CD4-positive, alpha-beta T cell treated with Interleukin-21 for 1 hour (primary cell): ENCODE measurements at regions not wholly inside any gene's neighbourhood (a gene's known extent, or its start where the extent isn't known, plus 50 kb on each side); places are given as distances from the start of the nearest gene placed in this dataset.

Experiments used
- DNase-seq: peaks from one replicate; pipeline ENCODE4 v3.0.0-alpha.2; 2020

DNA sequence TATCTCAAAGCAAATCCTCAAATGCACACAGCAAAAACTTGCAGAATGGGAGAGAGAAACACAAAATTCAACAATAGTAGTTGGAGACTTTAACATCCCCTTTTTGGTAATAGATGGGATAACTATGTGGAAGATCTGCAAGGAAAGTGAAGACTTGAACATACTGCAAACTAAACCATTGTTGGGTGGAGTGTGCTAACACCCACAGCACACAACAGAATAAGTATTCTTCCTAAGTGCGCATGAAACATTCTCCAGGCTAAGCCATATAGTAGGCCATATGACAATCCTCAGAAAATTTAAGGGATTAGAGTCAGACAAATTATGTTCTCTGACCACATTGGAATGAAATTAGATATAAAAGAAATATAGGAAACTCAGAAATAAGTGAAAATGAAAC lies 230.6 kb downstream of the FBXO15 start:
- no peak for DNase-seq

DNA sequence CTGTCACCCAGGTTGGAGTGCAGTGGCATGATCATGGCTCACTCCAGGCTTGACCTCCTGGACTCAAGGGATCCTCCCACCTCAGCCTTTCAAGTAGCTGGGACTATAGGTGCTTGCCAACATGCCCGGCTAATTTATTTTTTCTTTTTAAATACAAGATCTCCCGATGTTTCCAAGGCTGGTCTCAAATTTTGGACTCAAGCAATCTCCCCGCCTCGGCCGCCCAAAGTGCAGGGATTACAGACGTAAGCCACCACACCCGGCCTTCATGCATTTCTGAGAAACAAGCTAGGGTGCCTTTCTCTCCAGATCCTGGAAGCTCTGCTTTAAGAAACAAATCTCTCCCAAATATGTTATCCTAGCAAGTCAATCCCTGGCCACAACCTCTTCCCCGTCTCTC lies 234.1 kb downstream of the FBXO15 start:
- DNase-seq = no peak

- no peak for DNase-seq
These were observed 239.3 kb downstream of the FBXO15 start for GRCh38 chr18:73908323-73908722.

- DNase-seq = no peak
These were observed 246.1 kb downstream of the FBXO15 start for GRCh38 chr18:73901566-73901965.

GRCh38 chr18:73901151-73901550 lies 246.5 kb downstream of the FBXO15 start:
- DNase-seq = no peak

DNA sequence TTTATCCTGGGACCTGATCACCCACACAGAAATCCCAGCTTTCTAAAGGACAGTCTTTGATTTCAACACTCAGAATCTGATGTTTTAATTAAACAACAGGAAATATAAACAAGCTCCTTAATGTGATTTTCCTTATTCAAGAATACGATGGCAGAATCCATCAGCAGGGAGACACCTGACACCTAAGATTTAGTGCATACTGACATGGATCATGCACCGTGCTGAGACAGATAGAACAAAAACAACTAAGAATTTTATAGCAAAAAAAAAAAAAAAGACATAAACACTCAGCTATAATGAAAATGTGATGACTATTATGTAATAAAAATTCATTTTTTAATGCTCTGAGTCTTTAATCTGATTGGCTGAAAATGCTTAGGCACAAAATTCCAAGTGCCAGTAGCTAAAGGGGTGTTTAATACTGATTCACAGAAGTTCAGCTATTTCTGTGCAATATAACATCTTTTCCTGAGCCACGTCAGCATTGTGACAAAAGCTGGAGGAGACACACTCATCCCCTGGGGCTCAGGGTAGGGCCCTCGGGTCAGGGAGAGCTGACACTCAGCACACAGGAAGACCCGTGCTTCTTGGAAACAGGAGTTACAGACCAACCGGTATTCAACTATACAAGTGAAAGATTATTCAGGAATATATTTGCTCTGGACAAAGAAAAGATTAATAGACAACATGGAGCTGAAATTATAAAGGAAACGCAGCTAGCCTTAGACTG lies 247.4 kb downstream of the FBXO15 start:
- DNase-seq = no peak

DNA sequence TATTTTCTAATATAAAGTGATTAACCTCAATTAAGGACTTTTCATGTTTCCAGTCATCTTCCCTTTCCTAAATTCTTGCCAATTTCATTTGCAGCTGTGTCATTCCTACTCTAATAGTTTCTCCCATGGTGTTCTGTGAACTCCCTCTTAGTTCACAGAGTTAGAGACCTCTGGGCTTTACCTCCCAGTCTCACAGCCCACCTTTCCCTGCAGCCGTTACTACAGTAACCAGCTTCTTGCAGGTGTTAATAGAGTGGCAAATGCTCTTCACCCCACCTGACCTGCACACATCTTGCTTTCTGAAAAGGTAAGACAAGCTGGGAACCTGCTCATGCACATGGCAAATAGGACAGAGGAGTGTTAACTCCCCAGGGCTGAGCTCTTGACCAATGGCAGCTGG lies 250.1 kb downstream of the FBXO15 start:
- no peak for DNase-seq

GRCh38 chr18:73896685-73897084 lies 250.9 kb downstream of the FBXO15 start:
- DNase-seq = no peak

GRCh38 chr18:73895701-73896100 lies 251.9 kb downstream of the FBXO15 start:
- no peak for DNase-seq

- no peak for DNase-seq
These were observed 253.8 kb downstream of the FBXO15 start for GRCh38 chr18:73893880-73894279.

DNA sequence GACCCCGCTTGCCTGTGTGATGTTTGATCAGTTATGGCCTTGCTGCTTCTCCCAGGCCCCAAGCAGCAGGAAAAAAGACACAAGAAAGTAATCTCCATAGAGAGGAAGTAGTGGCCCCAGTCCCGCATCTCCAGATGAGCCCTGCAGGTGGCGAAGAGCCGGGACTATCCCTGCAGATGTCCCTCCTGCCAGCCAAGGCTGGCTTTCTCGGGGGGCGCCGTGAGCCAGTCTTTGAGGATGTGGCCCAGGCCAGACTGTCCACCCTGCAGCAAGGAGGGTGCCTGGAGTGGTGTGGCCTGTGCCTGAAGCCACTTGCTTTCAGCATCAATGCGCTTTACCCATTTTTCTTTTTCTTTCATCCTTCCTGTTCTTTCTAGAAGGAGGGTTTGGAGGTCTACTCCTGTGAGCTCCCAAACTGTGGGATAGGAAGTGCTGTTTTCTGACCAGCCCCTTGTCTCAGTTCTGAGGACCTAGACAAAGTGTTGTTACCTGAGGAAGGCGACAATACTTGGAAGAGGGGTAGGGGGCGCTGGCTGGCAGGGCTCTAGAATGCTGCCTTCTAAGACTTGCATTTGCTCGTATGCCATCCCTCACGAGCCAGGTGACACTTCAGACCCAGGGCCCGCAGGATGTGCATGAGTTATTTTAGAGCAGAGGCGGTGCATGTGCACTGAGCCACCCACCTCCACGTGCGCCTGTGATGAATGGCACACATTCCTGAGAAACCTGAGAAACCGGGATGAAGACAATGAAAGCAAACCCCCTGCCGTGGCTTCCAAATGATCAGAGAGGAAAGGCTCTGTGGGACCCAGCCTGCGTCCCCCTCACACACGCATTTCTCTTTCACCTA lies 255.8 kb downstream of the FBXO15 start:
- DNase-seq = no peak

DNA sequence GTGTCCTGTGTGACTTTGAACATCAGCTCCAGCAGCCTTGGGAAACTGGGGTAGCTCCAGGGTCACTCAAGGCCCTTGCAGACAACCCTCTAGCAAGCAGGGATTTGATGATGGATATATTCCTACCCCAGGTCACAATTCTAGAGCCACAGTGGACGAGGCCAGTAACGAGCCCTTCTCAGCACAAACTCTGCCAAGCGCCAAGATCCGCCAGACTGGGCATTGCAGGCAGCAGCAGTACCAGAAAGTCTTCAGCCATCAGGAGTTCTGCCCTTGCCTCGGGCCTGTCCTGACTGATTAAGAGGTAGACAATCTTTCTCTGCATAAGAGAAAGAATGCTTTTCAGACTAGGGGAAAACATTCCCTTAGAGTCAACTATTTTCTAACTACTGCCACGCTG lies 259.1 kb downstream of the FBXO15 start:
- DNase-seq = no peak

- DNase-seq = no peak
These were observed 259.8 kb downstream of the FBXO15 start for GRCh38 chr18:73887801-73888200.

GRCh38 chr18:73884868-73885267 lies 262.8 kb downstream of the FBXO15 start:
- DNase-seq = no peak

DNA sequence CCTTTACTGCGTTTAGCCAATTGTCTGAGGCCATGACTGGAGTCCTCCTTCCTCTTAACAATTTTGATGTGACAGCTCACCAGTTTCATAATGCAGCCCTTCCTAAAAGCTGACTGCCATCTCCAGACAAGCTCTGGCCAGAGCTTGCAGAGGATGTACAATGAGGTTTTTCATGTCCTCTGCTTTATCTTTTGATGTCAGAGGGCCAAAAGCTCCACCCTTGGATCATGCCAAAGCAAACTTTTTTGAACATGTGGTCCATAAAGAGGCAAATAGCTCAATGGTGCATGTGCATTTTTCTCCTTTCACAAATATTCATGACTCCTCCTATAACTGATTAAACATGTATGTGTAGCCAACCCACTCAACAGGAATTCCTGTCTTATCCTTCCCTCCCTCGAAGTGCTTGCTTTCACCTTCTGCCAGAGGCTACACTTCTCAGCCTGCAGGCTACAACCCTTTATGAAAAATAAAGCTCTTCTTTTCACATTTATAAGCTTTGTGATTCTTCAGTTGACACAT lies 266.2 kb downstream of the FBXO15 start:
- DNase-seq = no peak

GRCh38 chr18:73880387-73880786 lies 267.2 kb downstream of the FBXO15 start:
- DNase-seq = no peak

- DNase-seq = no peak
These were observed 267.9 kb downstream of the FBXO15 start for GRCh38 chr18:73879766-73880165.

DNA sequence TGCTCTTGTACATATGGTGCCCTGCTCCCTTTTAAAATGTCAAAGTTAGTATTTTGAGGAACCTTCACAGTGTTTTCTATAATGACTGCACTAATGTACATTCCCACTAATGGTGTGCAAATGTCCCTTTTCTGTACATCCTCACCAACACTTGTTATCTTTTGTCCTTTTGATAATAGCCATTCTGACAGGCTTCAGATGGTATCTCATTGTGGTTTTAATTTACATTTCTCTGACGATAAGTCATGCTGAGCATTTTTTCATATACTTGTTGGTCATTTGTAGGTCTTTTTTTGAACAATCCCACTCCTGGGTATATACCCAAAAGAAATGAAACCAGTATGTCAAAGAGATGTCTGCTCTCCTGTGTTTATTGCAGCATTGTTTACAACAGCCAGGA lies 268.3 kb downstream of the FBXO15 start:
- no peak for DNase-seq

- DNase-seq = no peak
These were observed 278.5 kb downstream of the FBXO15 start for GRCh38 chr18:73869182-73869581.

DNA sequence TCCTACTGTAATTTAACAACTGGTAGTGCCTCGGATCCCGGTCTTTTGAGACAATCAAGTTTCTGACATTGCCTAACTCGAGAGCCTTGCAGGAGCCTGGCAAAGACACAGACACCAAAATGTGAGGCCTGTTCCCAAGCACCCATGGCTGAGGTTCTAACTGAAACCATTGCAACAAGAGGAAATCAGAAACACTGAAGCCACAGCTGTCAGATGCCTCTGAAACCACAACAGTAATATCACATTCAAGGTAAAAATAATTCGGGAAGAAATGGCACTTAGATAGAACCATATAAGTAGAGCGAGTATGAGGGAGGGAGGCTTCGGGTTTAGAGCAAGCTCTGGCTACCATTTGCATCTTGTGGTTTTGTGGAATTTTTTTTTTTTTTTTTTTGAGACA lies 285.9 kb downstream of the FBXO15 start:
- no peak for DNase-seq

GRCh38 chr18:73859837-73860397 lies 287.7 kb downstream of the FBXO15 start:
- DNase-seq = no peak

- no peak for DNase-seq
These were observed 294.7 kb downstream of the FBXO15 start for GRCh38 chr18:73852789-73853549.

DNA sequence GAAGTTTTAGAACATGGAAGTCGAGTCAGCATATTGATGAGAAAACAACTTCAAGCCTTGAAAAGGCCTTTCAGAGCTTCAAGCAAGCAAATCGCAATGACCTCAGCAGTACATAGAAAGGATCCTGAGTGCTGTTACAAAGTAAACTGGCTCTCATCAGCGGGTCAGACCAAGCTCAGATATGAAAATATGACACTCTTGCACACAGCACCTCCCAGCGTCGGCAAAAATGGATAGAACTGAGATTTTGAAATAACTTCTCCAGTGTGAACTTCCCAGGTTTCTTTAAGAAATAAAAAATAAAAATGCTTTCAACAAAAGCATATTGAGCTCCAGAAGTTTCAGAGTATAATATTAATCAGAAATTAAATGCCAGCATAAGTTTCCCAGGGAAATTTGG lies 296.9 kb downstream of the FBXO15 start:
- DNase-seq = no peak
